ENCODE measurements at regions not wholly inside any gene's neighbourhood (a gene's known extent, or its start where the extent isn't known, plus 50 kb on each side); places are given as distances from the start of the nearest gene placed in this dataset.
"Not testable (repeated sequence)": the region's sequence is repeated elsewhere in the genome, so short reads cannot be mapped to it uniquely, and the experiment has no call there.

DNA sequence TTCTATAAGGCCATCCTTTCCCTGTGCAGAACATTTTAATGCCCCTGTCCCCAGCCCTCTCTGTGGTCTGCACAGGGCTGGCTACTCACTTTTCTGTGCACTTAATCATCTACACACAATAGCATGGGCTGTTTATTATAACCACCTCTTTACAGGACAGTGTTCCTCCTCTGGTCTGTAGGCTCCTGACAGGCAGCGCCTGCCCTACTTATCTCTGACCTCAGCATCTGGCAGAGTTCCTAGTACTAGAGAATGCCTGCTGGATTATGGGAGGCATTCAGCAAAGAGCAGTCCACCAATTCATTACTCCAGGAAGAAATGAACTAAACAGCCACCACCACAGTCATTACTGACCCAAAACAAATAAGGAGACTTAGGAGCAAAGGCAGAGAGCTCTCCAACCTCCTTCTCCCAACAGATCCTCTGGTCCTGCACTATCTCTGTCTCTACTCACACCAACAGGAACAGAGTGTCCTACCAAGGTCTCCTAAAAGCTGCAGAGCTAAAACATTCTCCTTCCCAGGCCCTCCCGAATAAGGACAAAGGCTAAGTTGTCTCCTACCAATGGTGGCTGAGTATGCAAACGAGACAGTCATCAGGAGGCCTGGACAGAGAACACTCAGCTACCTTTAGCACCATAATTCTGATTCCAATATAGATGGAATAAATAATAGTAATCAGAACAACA, 279.2 kb downstream of the QDPR start:
- DNase-seq: no peak

DNA sequence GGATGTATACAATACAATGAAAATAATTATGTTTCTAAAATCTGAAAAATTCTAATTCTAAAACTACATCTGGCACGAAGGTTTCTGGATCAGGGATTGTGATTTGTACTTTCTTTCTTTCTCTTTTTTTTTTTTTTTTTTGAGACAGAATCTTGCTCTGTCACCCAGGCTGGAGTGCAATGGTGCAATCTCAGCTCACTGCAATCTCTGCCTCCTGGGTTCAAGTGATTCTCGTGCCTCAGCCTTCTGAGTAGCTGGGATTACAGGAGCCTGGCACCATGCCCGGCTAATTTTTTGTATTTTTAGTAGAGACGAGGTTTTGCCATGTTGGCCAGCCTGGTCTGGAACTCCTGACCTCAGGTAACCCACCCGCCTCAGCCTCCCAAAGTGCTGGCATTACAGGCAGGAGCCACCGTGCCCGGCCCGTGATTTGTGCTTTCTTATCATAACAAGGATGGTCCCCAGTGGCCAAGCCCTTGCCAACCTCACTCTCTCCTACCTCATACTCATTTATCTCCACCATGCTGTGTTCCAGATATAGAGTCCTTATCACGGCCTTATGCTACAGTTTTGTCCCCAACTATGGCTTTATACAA, 279.9 kb downstream of the QDPR start:
- DNase-seq: not testable (repeated sequence)

DNA sequence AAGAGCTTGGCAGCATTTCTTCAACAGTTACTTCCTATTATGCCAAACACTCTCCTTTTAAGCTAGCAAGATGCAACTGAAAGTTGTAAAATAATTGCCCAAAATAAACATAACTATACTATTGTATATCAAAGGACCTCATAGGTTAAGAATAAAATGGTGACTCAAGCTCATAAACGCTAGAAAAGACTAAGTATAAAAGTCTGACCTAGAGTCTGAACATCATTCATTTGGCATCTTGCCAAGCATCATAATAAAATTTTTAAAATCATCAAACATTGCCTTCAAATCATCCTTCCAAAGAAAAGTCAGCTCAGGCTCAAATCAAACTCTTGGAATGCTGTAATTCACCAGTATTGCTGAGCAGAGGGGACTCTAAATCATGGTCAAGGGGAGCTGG, 281.2 kb downstream of the QDPR start:
- DNase-seq: no peak

DNA sequence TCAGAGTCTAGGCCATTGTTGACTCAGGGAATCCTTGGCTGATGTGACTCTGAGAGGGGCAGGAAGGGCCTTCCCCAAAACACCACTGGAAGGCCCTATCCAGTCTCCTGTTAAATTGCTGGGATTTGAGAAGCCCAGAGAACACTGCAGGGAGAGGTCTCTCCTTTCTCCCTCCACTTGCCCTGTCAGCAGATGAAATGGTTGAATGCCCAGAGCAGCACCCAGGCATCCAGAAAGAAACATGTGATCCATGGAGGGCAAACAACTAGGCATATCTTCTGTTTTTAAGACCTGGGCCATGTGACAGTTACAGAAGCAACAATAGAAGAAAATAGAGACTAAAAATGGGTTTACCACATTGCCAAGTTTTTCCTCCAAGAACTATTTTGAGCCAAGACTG, 291.1 kb downstream of the QDPR start:
- DNase-seq: no peak

DNA sequence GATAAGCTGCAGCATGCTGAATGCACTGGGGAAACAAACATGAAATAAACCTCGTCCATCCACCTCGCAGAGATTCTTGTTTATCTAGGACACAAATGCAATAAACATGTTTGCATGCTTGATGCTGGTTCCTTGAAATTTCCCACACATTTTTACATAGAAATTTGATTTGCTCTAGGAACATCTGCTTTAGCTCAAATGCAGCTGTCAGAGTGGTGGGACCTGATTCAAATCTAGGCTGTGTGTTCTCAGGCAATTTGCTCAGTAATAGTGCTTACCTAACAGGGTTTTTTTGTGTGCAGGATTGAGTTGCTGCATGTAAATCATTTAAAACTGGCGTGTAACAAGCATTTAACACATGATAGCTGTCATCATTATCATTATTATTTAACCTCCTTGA, 293.1 kb downstream of the QDPR start:
- no peak for DNase-seq

DNA sequence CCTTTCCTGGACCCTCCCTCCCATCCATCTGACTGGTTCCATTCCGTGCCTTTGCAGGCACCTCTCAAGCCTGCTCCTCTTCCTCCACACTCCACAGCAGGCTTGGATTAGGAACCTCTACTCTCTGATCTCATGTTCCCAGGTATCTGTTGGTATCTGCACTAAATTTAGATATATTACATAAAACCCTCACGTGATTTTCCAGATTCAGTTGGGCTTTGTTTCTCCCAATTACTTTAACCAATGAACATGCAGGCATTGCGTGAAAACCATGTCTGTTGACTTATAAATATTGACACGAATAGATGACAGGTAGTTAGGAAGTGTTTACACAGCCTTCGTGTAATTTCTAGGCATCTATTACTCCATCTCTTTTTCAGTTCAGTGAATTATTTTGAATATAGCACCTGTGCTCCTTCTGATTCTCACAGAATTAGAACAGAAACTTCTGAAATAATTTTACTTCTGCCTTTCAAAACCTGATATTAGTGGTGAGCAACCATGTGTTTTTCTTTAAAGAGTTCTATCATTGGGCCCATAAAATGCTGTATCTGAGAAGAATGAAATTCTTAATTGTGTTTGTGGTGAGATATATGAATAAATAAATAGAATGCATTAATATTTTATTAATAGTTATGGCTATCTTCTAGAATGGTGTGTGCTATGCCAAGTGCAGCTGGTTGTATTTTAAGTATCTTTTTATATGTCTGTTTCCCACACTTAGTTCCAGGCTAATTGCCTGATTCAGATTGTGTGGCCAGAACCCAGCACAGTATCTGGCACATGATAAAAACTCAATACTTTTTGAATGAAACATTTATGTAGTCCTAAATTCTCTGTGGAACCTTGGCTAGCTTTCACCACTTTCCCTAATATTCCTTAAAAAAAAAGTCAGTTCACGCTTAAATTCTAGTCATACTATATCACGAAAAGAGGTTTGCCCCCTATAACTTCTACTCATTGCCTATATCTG, 304.8 kb downstream of the QDPR start:
- DNase-seq: no peak

DNA sequence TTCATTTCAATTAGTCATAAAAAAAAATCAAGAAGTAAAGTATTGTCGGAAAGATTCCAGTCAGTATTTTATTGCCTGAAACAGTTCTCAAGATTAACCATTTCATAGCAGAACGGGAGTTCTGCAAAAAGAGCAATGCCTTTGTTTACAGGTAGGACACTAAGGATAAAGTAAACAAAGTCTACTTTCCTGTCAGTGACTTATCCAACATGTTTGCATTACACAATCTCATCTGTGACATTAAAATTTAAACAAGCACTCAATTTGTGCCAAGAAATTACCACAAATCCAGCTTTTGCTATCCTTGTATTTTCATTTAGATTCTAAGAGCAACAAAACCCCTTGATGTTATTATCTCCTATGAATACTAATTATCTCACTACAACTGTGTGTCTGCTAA, 306.5 kb upstream of the LDB2 start:
- DNase-seq: no peak

DNA sequence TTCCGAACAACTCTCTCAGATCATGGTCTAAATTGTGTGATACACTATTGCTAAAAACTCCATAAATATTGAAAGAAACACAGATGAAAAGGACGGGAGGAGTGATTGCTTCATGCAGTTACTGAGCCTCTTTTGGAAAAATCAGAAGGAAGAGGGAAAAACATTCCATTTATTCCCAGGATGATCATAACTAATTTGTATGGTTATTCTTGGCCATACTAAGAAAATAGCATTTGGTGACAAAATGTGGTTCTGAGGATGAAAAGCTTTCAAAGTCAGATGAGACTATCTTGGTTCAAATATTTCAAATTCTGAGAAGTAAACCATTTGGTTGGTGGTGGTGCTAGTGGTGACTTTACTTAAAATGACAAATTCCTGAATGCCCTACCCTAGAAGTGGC, 305.4 kb upstream of the LDB2 start:
- no peak for DNase-seq

DNA sequence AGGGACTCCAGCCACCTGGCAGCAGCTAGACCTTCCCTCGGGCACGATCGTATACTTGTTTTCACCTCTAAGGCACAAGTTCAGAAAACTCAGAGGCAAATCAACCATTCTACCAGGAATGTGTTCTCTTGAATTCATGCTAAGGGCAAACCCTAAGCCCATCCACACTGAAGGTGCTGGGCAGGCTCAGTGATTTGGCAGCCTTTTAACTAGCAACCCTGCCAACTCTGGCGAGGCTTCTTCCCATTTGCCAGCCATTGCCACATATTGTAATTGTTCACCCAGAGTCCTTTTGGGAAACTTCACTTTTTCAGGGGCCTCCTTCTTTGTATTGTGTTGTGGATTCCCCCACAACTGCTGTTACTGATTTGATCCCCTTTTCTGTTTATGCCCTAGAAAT, 298.6 kb upstream of the LDB2 start:
- no peak for DNase-seq

DNA sequence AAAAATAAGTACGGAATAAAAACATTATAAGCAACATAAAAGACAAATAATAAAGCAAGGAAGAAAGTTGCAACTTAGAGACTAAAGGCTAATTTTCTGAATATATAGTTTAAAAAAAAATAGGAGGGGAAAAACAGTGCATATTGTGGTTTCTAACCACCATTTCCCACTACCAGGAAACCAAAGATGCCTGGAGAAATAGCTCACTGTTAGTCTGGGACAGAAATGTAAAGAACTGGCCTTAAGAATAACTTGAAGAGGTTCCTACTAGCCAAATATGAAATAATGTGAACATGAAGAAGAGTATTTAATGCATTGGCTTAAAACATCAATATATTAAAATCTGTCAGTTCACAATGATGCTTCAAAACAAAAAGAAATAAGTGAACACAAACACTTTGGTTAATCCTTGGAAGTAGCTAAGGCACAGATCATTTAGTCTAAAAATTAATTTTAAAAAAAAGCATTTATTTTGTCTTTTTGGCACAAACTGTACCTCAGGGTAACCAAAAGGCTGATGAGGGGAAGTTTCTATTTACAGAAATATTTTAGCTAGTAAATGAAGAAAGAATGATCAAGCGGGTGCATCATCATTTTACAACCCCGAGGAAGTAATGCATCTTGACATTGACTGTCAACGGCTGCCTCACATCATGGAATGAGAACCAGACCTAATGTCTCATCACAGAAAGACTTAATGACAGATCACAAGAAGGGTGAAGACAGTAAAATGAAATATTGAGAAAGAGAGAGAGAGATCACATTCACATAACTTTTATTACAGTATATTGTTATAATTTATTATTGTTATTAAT, 297.2 kb upstream of the LDB2 start:
- DNase-seq: no peak

DNA sequence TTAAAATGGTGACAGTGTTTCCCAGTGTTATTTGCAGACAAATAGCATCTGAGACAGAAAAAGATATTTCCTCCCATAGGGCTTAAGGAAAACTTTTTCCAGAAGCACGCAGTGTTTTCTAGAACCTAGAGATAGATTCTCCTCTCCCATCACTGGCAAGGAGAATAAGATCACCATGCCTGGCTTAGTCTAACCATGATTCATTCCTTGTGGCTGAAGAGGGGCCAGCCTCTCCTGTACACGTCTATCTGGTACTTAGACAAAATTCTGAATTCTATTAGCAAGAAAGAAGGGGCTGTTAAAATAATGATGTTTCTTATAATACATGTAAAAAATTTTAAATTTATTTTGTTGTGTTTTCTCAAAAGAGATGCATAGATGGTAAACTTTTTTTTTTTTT, 296.1 kb upstream of the LDB2 start:
- no peak for DNase-seq

DNA sequence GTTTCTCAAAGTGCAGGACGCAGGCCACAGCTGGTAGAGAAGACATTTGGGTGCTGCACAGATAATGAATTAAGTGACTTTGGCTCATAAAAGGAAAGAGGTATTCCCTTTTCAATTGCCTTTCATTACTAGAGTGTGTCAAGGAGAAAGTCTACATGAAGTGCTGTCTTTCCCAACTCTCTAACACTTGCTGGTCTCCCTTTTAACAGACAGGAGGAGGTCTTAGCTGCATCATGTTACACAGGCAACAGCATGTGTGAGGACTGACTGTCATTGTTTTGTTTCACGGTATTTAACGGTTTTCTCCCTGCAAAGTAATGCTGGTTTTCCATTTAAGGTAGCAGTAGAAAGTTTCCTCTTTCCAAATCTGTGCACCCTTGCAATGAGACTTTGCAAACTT, 291.3 kb upstream of the LDB2 start:
- DNase-seq: no peak

DNA sequence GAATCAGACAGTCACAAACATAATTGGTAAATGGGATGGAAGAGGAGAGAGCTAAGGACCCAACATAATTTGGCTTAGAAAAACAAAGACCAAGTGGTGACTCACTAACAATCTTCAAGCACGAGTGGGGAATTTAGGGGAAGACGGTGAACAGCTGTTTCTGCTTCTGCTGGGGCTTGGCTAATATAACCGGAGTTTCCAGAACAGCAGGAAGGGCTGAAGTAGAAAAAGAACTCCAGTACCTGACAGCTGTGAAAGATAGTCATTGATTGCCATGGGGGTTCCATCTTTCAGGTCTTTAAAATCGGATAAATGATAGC, 290.9 kb upstream of the LDB2 start:
- no peak for DNase-seq

DNA sequence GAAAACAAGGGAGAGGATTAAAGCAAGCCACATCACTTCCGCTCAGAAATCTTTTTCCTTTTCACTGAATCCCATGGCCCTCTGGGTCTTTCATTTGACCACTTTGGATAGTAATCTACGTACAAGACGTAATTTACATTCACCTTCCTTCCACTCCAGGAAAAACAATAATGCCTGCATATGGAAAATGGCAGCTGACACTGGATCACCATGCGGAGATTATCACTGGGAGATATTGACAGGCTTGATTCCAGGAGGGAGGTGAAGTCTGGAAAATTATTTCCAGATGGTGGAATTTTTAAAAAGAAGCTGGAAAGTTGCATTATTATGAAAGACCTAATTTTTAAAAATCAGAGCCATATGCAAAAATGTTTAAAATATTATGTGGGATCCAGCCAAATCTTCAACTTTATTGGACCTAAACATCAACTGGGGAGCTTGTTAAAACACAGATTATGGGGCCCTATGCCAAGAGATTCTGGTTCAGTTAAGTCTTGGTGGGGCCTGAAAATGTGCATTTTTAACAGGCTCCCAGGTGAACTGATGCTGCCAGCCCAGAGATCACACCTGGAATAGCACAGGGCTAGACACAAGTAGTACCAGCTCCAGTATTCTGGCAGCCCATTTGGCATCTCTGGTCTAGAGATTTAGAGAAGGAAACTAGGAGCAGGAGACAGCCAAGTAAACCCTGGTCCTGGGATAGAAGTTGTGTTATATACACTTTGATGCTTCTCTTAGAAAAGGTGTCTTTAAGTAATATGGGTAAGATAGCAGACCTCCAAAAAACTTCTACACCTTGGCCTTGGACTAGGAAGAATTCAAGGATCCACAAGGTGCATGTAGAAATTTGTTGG, 290.3 kb upstream of the LDB2 start:
- no peak for DNase-seq

DNA sequence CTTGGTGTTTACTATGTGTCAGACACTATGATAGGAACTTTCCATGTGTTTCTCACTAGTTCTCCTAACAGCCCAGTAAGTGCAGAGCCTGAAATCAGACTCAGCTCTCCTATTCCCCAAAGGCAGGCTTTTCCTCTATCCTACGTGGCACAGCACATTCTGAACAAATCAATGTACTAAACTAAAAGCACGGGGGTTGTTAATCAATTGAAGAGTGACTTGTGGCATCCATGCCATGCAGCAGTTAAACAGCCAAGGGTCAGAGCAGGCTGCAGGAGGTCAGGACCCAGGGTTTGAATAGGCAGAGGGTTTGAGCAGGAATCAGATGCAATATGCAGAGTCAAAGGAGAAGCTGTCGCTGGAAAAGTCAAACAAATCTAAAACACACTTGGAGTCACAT, 289.7 kb upstream of the LDB2 start:
- DNase-seq: no peak

DNA sequence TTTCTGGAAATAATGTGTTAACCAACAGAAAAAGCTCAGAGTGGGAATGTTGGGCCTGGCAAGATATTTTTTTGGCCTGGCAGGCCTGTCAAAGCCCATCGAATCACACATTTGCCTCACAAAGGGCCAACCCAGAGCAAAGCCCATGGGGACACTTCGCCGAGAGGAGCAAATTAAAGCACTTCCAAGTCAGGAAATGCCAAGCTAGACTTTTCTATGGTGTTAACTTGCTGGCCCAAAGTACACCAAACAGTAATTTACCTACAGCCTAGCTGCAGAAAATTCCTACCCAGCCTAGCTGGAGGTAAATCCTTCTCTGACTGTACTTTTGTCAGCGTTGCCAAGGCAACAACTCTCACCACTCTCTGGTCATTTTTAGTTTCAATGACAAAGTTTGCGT, 288.6 kb upstream of the LDB2 start:
- DNase-seq: no peak

DNA sequence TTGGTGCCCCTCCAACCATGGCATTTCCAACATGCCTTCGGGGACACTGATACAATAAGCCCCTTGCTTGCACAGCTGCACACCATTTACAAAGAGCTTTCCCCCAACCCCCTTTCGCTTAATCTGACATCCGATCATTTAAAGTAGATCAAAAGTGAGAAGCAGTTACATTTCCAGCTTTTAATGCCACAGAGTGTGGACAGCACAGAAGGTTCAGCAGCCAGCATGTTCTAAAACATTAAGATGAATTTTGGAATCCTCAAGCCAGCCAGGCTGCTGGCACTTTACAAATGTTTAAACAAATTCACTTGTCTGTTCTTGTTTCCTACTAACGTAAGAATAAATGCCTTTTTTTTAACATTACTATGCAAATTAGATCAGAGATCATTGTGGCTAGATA, 284.4 kb upstream of the LDB2 start:
- DNase-seq: no peak

DNA sequence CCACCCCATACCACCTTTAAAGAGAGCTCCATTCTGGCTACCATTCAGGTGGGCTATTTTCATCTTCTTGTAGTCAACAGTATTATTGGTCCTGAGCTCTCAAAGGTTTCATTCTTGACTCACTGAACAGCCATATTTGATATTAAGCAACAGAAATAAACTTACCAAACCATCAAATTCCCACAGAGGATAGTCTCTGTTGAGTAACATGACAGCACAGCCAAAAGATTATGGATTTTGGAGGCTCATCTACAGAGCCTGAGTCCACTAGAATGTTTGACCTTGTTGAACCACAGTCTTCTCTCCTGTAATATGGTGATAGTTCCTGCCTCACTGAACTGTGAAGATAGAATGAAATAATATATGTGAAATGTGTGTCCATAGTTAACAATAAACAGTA, 276.3 kb upstream of the LDB2 start:
- no peak for DNase-seq

DNA sequence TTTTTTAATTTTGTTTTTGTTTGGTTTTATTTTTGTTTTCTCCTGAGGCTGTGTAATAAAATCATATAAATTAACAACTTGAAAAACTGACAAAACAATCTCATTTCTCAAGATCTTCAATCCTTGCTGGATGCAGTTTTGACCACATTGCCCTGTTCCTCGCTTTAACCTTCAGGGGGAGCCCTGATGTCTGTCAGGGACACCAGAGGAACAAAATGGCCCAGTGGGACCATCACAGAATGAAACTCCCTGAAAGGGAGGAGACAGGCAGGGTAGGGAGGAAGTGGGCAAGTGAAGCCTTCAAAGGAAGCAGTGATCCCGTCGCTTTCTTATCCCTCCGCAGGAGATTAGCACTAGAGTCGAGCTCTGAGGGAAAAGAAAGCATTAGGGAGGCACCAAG, 274.9 kb upstream of the LDB2 start:
- DNase-seq: no peak

DNA sequence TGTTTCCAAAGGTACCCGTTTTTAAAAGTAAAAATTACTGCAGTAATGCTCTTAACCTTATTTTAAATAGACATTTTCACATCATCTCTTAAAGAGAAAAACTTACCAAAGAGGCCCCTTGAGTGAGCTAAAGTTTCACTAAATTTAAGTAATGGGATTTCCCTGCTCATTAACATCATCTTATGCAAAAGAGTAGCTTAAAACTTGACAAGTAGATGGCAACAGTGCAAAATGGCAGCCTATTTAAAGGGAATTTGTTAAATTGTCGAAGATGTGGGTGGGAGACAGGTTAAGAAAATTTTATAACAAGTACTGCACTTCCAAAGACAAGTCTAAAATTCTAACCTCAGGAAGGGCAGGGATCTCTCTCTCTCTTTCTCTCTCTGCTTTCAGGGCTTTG, 271.7 kb upstream of the LDB2 start:
- no peak for DNase-seq

DNA sequence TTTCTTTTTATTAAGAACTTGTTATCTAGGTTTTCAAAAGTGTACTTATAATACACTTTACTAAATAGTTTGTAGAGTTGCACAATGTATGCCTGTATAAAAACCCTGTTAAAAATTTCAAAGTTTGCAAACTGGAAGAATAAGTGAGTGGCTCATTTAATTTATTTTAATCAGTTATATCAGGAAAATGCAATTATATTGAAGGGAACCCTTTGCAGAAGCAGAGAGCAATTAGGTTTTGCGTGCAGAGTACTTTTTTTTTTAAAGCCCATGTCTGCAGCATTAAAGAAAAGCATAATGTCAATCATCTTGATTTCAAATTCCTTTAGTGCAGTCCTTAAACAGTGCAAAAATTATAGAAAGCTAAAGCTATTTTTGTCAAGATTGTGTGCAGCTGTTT, 271.3 kb upstream of the LDB2 start:
- DNase-seq: no peak

DNA sequence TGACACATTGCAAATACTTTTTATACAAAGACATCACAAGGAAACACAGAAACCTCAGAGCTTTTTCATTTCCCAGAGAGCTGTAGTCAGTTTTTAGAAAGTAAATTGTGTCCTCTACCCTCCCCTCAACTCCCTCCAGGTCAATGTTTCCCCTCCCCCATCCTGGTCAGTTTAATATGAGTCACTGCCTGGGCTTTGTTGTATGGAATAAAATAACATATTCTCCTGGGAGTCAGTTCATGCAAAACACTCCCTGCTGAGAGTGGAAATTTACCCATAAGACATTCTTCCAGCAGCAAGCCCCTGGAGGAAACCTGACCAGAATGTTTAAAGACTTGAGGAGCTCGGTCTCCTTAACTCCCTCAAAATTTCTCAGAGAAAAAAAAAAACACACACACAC, 270.1 kb upstream of the LDB2 start:
- no peak for DNase-seq

All from NCI-H1092 (cell line).